ENCODE measurements at regions not wholly inside any gene's neighbourhood (a gene's known extent, or its start where the extent isn't known, plus 50 kb on each side); places are given as distances from the start of the nearest gene placed in this dataset.

- 94% methylated on average over 1 of the region's 1 CpG for WGBS
- Histone ChIP-seq H3K9me3 (ENCODE audit: control insufficient read depth in 4 of 4, low read length in 3 of 4) (no peaks in the 10 kb centered on the region), H3K27me3 (ENCODE audit: control insufficient read depth in 4 of 4, insufficient read depth in 4 of 4, low read length in 3 of 4) (no peaks in the 10 kb centered on the region), H3K36me3 (ENCODE audit: control insufficient read depth in 4 of 4, insufficient read depth in 3 of 4, low read depth in 1 of 4, low read length in 3 of 4) (no peaks in the 10 kb centered on the region), H3K4me1 (ENCODE audit: control insufficient read depth in 4 of 4, insufficient read depth in 4 of 4, low read length in 3 of 4) (no peaks in the 10 kb centered on the region), H3K9ac (ENCODE audit: low read depth in 1 of 2, low read length in 2 of 2) (no peak overlapping the region), H3K4me3 (ENCODE audit: low read depth in 1 of 3, low read length in 3 of 3) (no peak overlapping the region), H3K27ac (ENCODE audit: low read depth in 1 of 2, low read length in 2 of 2) (no peak overlapping the region)
- TF ChIP-seq FOXA1 (IDR thresholded peaks at IDR 0.05) = no peak
- no peak for TF ChIP-seq GABPA (IDR thresholded peaks at IDR 0.05 in 1 of 2, conservative IDR thresholded peaks at IDR 0.05 in 1 of 2)
- DNase-seq (ENCODE audit: low spot score) = no peak
Measured at GRCh38 chr5:98204798-98205197, 568.7 kb upstream of the RGMB start.

GRCh38 chr5:98205691-98206461 is 567.6 kb upstream of the RGMB start:
- H3K9me3 ChIP-seq (ENCODE audit: control insufficient read depth in 4 of 4, low read length in 3 of 4) = no peaks in the 10 kb centered on the region
- H3K4me3 ChIP-seq (ENCODE audit: low read depth in 1 of 3, low read length in 3 of 3) = no peak overlapping the region
- no peak for DNase-seq (ENCODE audit: low spot score)
- 85% methylated on average over 2 of the region's 2 CpGs for WGBS
- no peak overlapping the region for H3K9ac ChIP-seq (ENCODE audit: low read depth in 1 of 2, low read length in 2 of 2)
- no peaks in the 10 kb centered on the region for H3K36me3 ChIP-seq (ENCODE audit: control insufficient read depth in 4 of 4, insufficient read depth in 3 of 4, low read depth in 1 of 4, low read length in 3 of 4)
- H3K27me3 ChIP-seq (ENCODE audit: control insufficient read depth in 4 of 4, insufficient read depth in 4 of 4, low read length in 3 of 4) = no peaks in the 10 kb centered on the region
- TF ChIP-seq HNF4G (IDR thresholded peaks at IDR 0.05) (no peak), YY1 (IDR thresholded peaks at IDR 0.05) (no peak), MAX (IDR thresholded peaks at IDR 0.05) (no peak), RXRA (IDR thresholded peaks at IDR 0.05) (no peak), CTCF (IDR thresholded peaks at IDR 0.05; ENCODE audit: low read depth, low read length, missing input control) (no peak), FOXA1 (IDR thresholded peaks at IDR 0.05) (no peak), TAF1 (conservative IDR thresholded peaks at IDR 0.05) (no peak), GABPA (IDR thresholded peaks at IDR 0.05 in 1 of 2, conservative IDR thresholded peaks at IDR 0.05 in 1 of 2) (no peak), FOXA2 (IDR thresholded peaks at IDR 0.05) (no peak), JUND (IDR thresholded peaks at IDR 0.05) (no peak), ATF3 (IDR thresholded peaks at IDR 0.05) (no peak), HNF4A (conservative IDR thresholded peaks at IDR 0.05) (no peak), SP1 (IDR thresholded peaks at IDR 0.05) (no peak), REST (IDR thresholded peaks at IDR 0.05) (no peak), NR2F2 (IDR thresholded peaks at IDR 0.05) (no peak), RAD21 (IDR thresholded peaks at IDR 0.05) (no peak), EGR1 (IDR thresholded peaks at IDR 0.05; ENCODE audit: low read depth in 2 of 2) (no peak)
- TF ChIP-seq, protein P1, sequence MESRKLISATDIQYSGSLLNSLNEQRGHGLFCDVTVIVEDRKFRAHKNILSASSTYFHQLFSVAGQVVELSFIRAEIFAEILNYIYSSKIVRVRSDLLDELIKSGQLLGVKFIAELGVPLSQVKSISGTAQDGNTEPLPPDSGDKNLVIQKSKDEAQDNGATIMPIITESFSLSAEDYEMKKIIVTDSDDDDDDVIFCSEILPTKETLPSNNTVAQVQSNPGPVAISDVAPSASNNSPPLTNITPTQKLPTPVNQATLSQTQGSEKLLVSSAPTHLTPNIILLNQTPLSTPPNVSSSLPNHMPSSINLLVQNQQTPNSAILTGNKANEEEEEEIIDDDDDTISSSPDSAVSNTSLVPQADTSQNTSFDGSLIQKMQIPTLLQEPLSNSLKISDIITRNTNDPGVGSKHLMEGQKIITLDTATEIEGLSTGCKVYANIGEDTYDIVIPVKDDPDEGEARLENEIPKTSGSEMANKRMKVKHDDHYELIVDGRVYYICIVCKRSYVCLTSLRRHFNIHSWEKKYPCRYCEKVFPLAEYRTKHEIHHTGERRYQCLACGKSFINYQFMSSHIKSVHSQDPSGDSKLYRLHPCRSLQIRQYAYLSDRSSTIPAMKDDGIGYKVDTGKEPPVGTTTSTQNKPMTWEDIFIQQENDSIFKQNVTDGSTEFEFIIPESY (IDR thresholded peaks at IDR 0.05) = no peak
- no peak overlapping the region for H3K27ac ChIP-seq (ENCODE audit: low read depth in 1 of 2, low read length in 2 of 2)
- no peaks in the 10 kb centered on the region for H3K4me1 ChIP-seq (ENCODE audit: control insufficient read depth in 4 of 4, insufficient read depth in 4 of 4, low read length in 3 of 4)

Data from liver (tissue), 8 donors.